Trophoblast cell (in vitro differentiated cells and primary cell): ENCODE measurements at regions not wholly inside any gene's neighbourhood (a gene's known extent, or its start where the extent isn't known, plus 50 kb on each side); places are given as distances from the start of the nearest gene placed in this dataset.
A peak's percentile ranks its signal among the peaks of the same experiment; 100 is the strongest.

Experiments used
- DNase-seq, 2 donors: peaks; one replicate each; pipeline ENCODE4 v3.0.0-alpha.2; 2016
- H2AFZ ChIP-seq: 2 replicates; pipeline ENCODE4 v1.6.1; 2013; ENCODE audit warnings: low read length, moderate library complexity, mild to moderate bottlenecking; ENCODE audit not compliant: insufficient read depth, poor library complexity
- H2AK5ac ChIP-seq: 2 replicates; pipeline ENCODE4 v1.6.1; 2013; ENCODE audit warnings: mild to moderate bottlenecking, low read length
- H2BK120ac ChIP-seq: 2 replicates; pipeline ENCODE4 v1.6.1; 2013; ENCODE audit warnings: low read length, mild to moderate bottlenecking, moderate library complexity; ENCODE audit not compliant: insufficient read depth, poor library complexity
- H2BK12ac ChIP-seq: 2 replicates; pipeline ENCODE4 v1.6.1; 2013; ENCODE audit warnings: mild to moderate bottlenecking, low read length, moderate library complexity
- H2BK5ac ChIP-seq: 2 replicates; pipeline ENCODE4 v1.6.1; 2013; ENCODE audit warnings: low read length, low read depth, moderate library complexity, mild to moderate bottlenecking; ENCODE audit not compliant: poor library complexity
- H3K14ac ChIP-seq: 2 replicates; pipeline ENCODE4 v1.6.1; 2013; ENCODE audit warnings: mild to moderate bottlenecking, low read length
- H3K18ac ChIP-seq: 2 replicates; pipeline ENCODE4 v1.6.1; 2013; ENCODE audit warnings: mild to moderate bottlenecking, low read length
- H3K23ac ChIP-seq: 2 replicates; pipeline ENCODE4 v1.6.1; 2013; ENCODE audit warnings: low read length
- H3K27ac ChIP-seq: 2 replicates; pipeline ENCODE4 v1.5.1; 2013; ENCODE audit warnings: low read depth, mild to moderate bottlenecking, inconsistent platforms, low read length, moderate library complexity
- H3K27me3 ChIP-seq: 2 replicates; pipeline ENCODE4 v1.6.1; 2013; ENCODE audit warnings: inconsistent platforms, mild to moderate bottlenecking, low read length, moderate library complexity; ENCODE audit not compliant: insufficient read depth
- H3K36me3 ChIP-seq, 2 experiments: 1 replicate in 1 of 2; 2 replicates in 1 of 2; pipeline ENCODE4 v1.6.1; 2013; ENCODE audit warnings: low read length in 2 of 2, mild to moderate bottlenecking in 2 of 2, moderate library complexity in 1 of 2; ENCODE audit not compliant: insufficient read depth in 2 of 2, control insufficient read depth in 1 of 2
- H3K4ac ChIP-seq: 2 replicates; pipeline ENCODE4 v1.6.1; 2013; ENCODE audit warnings: low read depth, mild to moderate bottlenecking, low read length, moderate library complexity
- H3K4me1 ChIP-seq, 2 experiments: 1 replicate in 1 of 2; 2 replicates in 1 of 2; pipeline ENCODE4 v1.6.1; 2013; ENCODE audit warnings: low read length in 2 of 2, mild to moderate bottlenecking in 2 of 2, moderate library complexity in 1 of 2; ENCODE audit not compliant: insufficient read depth in 2 of 2, control insufficient read depth in 1 of 2
- H3K4me2 ChIP-seq: 2 replicates; pipeline ENCODE4 v1.6.1; 2013; ENCODE audit warnings: inconsistent platforms, mild to moderate bottlenecking, low read length, moderate library complexity
- H3K4me3 ChIP-seq: 2 replicates; pipeline ENCODE4 v1.5.1; 2013; ENCODE audit warnings: mild to moderate bottlenecking, low read depth, low read length, inconsistent platforms
- H3K79me1 ChIP-seq: one replicate; pipeline ENCODE4 v1.6.1; 2013; ENCODE audit warnings: low read length
- H3K79me2 ChIP-seq: 2 replicates; pipeline ENCODE4 v1.6.1; 2013; ENCODE audit warnings: low read length, mild to moderate bottlenecking; ENCODE audit not compliant: control insufficient read depth, insufficient read depth, poor library complexity
- H3K9ac ChIP-seq: 2 replicates; pipeline ENCODE4 v1.6.1; 2013; ENCODE audit warnings: mild to moderate bottlenecking, low read length
- H3K9me3 ChIP-seq: 2 replicates; pipeline ENCODE4 v1.6.1; 2013; ENCODE audit warnings: low read depth, mild to moderate bottlenecking, control low read depth, inconsistent platforms, low read length; ENCODE audit not compliant: insufficient read depth
- H4K12ac ChIP-seq: 2 replicates; pipeline ENCODE4 v1.6.1; 2013; ENCODE audit warnings: low read depth, mild to moderate bottlenecking, low read length, moderate library complexity
- H4K8ac ChIP-seq: 2 replicates; pipeline ENCODE4 v1.6.1; 2013; ENCODE audit warnings: low read depth, mild to moderate bottlenecking, low read length, moderate library complexity
- H4K91ac ChIP-seq: one replicate; pipeline ENCODE4 v1.6.1; 2013; ENCODE audit warnings: low read depth, mild to moderate bottlenecking, low read length, moderate library complexity
- WGBS: extraction: QIAGEN DNeasy Blood & Tissue Kit; methylation state at CpG from one replicate; pipeline ENCODE4 v1.1.7; 2013; ENCODE audit warnings: missing lambda C conversion rate; ENCODE audit not compliant: insufficient read length, insufficient coverage; ENCODE audit errors: extremely low coverage; 5-methylcytosine and 5-hydroxymethylcytosine counted together

DNA sequence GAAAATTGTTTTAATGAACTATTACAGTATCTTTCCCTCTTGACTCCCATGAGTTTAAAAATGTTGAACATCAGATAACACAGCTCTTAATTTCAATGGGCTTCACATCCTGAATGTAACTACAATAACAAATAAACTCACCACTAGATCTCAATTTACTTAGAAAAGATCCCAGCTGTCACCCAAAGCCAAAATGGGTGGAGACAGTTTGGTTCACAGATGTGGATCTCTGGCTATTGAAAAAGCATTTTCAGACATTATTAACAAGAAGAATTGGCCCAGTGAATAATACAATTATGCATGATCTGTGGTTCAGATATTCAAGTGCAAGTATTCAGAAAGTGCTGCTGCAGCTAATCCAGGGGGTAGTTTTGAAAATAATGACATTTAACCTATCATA is 184.7 kb upstream of the RALGAPA2 start:
- Histone ChIP-seq H2BK5ac (no peak overlapping the region), H3K27ac (no peak overlapping the region), H3K4me3 (no peak overlapping the region), H2AK5ac (no peak overlapping the region), H3K79me1 (no peaks in the 10 kb centered on the region), H3K18ac (no peak overlapping the region), H3K36me3 (no peaks in the 10 kb centered on the region), H2BK12ac (no peak overlapping the region), H3K14ac (no peak overlapping the region), H3K4me2 (no peak overlapping the region), H3K4me1 (peaks cover 0 to 2% of the 10 kb centered on the region in 2 experiments), H4K8ac (no peak overlapping the region), H3K27me3 (no peaks in the 10 kb centered on the region), H2BK120ac (no peak overlapping the region), H4K91ac (no peak overlapping the region), H3K79me2 (no peaks in the 10 kb centered on the region), H3K4ac (no peak overlapping the region), H2AFZ (no peak overlapping the region), H3K9me3 (peaks cover 4% of the 10 kb centered on the region), H3K23ac (no peak overlapping the region), H3K9ac (no peak overlapping the region), H4K12ac (no peak overlapping the region)
- no peak for DNase-seq

DNA sequence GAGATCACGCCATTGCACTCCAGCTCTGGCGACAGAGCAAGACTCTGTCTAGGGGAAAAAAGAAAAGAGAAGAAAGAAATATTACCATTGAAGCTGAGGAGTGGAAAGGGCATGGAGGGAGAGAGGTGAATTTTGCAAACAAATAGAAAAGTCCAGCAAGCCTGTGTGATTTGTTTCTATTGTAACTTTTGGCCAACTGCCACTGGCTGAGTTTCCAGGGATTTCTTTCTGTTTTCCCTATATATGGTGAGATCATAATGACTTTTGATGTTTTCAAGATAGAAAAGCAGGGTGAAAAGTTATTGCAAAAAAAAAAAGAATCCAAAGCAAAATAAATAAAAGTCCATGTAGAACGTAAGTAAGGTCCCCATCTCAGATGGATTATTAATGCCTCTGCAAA is 184.2 kb upstream of the RALGAPA2 start:
- H2BK120ac ChIP-seq = no peak overlapping the region
- H4K8ac ChIP-seq = no peak overlapping the region
- no peaks in the 10 kb centered on the region for H3K79me2 ChIP-seq
- H2AFZ ChIP-seq = no peak overlapping the region
- no peak overlapping the region for H4K91ac ChIP-seq
- H2BK5ac ChIP-seq = no peak overlapping the region
- H3K14ac ChIP-seq = no peak overlapping the region
- H3K27me3 ChIP-seq = no peaks in the 10 kb centered on the region
- no peak overlapping the region for H3K27ac ChIP-seq
- WGBS = no CpG with 5 or more reads among the region's 3 CpGs
- H3K9ac ChIP-seq = no peak overlapping the region
- no peak overlapping the region for H2AK5ac ChIP-seq
- H3K36me3 ChIP-seq = no peaks in the 10 kb centered on the region
- H3K18ac ChIP-seq = no peak overlapping the region
- peaks cover 5% of the 10 kb centered on the region for H3K9me3 ChIP-seq
- no peak overlapping the region for H3K23ac ChIP-seq
- H3K4me3 ChIP-seq = no peak overlapping the region
- no peak overlapping the region for H4K12ac ChIP-seq
- H2BK12ac ChIP-seq = no peak overlapping the region
- DNase-seq = no peak
- peaks cover 0 to 2% of the 10 kb centered on the region in 2 experiments for H3K4me1 ChIP-seq
- H3K79me1 ChIP-seq = no peaks in the 10 kb centered on the region
- no peak overlapping the region for H3K4me2 ChIP-seq
- H3K4ac ChIP-seq = no peak overlapping the region

DNA sequence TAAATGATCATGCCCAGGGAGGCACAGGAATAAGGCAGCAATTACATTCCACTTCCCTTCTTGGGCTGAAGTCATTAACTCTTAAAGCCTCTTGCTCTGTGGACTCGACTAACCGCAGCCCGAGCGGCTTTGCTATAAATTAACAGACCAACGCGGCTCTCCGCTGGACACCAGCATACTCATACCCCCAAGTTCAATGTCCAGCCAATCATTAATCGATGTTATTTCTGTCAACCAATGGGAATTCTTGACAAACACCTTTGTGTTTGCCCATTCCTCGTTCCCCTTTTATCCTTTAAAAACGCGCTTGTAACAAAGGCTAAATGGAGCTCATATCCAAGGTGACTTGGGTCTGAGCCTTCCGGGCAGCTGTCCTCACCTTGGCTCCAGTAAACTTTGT is 183.1 kb upstream of the RALGAPA2 start:
- Histone ChIP-seq H2BK5ac (no peak overlapping the region), H3K79me1 (no peaks in the 10 kb centered on the region), H2BK120ac (no peak overlapping the region), H3K27me3 (no peaks in the 10 kb centered on the region), H3K79me2 (no peaks in the 10 kb centered on the region), H3K18ac (no peak overlapping the region), H3K4ac (no peak overlapping the region), H4K91ac (no peak overlapping the region), H3K4me3 (no peak overlapping the region), H2AK5ac (no peak overlapping the region), H3K9ac (no peak overlapping the region), H3K36me3 (no peaks in the 10 kb centered on the region), H2BK12ac (no peak overlapping the region), H3K27ac (no peak overlapping the region), H3K4me1 (peaks cover 0 to 2% of the 10 kb centered on the region in 2 experiments), H3K14ac (no peak overlapping the region), H4K12ac (no peak overlapping the region), H3K23ac (no peak overlapping the region), H3K4me2 (no peak overlapping the region), H4K8ac (no peak overlapping the region), H3K9me3 (peaks cover 2% of the 10 kb centered on the region), H2AFZ (no peak overlapping the region)
- WGBS = no CpG with 5 or more reads among the region's 12 CpGs
- no peak for DNase-seq

DNA sequence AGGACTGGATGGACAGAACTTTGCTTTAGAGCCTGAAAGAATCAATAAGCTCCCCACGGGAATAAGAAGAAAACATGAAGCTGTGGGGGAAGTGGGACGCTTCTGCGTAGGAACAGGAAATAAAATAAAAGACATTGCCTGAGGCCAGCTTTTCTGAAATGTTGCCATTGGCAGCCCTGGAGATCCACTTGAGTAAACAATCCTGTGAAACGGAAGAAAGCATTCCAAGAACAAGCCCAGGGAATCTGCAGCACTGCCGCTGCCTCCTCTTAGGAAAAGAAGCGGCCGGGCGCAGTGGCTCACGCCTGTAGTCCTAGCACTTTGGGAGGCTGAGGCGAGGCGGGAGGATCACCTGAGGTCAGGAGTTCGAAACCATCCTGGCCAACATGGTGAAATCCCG is 182.3 kb upstream of the RALGAPA2 start:
- Histone ChIP-seq H2BK12ac (no peak overlapping the region), H3K4me1 (peaks cover 0 to 2% of the 10 kb centered on the region in 2 experiments), H3K36me3 (no peaks in the 10 kb centered on the region), H3K79me2 (no peaks in the 10 kb centered on the region), H2AK5ac (no peak overlapping the region), H4K91ac (no peak overlapping the region), H3K4ac (no peak overlapping the region), H2BK120ac (no peak overlapping the region), H3K27ac (no peak overlapping the region), H3K14ac (no peak overlapping the region), H3K23ac (no peak overlapping the region), H3K18ac (no peak overlapping the region), H3K79me1 (no peaks in the 10 kb centered on the region), H2BK5ac (no peak overlapping the region), H4K8ac (no peak overlapping the region), H3K27me3 (no peaks in the 10 kb centered on the region), H3K4me3 (no peak overlapping the region), H2AFZ (no peak overlapping the region), H4K12ac (no peak overlapping the region), H3K9me3 (peaks cover 2% of the 10 kb centered on the region), H3K4me2 (no peak overlapping the region), H3K9ac (no peak overlapping the region)
- WGBS = no CpG with 5 or more reads among the region's 13 CpGs
- peak in 1 of 2 donors; percentile 27 for DNase-seq
